ENCODE measurements at regions not wholly inside any gene's neighbourhood (a gene's known extent, or its start where the extent isn't known, plus 50 kb on each side); places are given as distances from the start of the nearest gene placed in this dataset.

GRCh38 chr5:178808886-178809285, 50.9 kb upstream of the ZNF354B start:
- H3K27me3 ChIP-seq: peaks cover 18% of the 10 kb centered on the region
- no peaks in the 10 kb centered on the region for H3K4me1 ChIP-seq
- no peak for ATAC-seq
- no peak for TF ChIP-seq POLR2A (IDR thresholded peaks at IDR 0.05)
- TF ChIP-seq POLR2AphosphoS5 (IDR thresholded peaks at IDR 0.05): no peak
- TF ChIP-seq, protein P1, sequence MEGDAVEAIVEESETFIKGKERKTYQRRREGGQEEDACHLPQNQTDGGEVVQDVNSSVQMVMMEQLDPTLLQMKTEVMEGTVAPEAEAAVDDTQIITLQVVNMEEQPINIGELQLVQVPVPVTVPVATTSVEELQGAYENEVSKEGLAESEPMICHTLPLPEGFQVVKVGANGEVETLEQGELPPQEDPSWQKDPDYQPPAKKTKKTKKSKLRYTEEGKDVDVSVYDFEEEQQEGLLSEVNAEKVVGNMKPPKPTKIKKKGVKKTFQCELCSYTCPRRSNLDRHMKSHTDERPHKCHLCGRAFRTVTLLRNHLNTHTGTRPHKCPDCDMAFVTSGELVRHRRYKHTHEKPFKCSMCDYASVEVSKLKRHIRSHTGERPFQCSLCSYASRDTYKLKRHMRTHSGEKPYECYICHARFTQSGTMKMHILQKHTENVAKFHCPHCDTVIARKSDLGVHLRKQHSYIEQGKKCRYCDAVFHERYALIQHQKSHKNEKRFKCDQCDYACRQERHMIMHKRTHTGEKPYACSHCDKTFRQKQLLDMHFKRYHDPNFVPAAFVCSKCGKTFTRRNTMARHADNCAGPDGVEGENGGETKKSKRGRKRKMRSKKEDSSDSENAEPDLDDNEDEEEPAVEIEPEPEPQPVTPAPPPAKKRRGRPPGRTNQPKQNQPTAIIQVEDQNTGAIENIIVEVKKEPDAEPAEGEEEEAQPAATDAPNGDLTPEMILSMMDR (IDR thresholded peaks at IDR 0.05): no peak
- no peaks in the 10 kb centered on the region for H3K9me3 ChIP-seq
- 53 to 64% methylated on average over 4 to 5 of the region's 5 CpGs for WGBS, 2 donors (ENCODE audit: low coverage in 1 of 2)
- no peak overlapping the region for H3K27ac ChIP-seq
- H3K4me3 ChIP-seq: no peak overlapping the region
- H3K36me3 ChIP-seq: no peaks in the 10 kb centered on the region

DNA sequence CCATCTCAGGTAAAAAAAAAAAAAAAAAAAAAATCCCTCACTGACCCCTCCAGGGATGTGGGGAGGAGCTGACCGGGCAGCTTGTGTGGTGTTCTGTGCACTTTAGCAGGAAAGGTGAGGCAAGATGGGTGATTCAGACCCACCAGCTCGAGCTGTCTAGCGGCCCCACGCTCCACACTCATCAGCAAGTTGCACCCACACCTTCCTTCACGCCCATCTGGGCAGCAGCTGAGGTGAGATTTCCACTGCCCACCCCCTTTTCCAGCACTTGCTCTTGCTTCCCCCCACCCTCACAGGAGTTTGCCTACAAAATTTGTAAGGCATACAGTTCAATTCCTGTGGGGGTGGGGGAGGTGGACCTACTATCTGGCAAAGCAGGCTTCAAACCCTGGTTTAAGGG, 58.7 kb upstream of the ZNF354B start:
- Histone ChIP-seq H3K9me3 (no peaks in the 10 kb centered on the region), H3K27ac (no peak overlapping the region), H3K4me3 (no peak overlapping the region), H3K27me3 (peaks cover 21% of the 10 kb centered on the region), H3K4me1 (no peaks in the 10 kb centered on the region), H3K36me3 (no peaks in the 10 kb centered on the region)
- ATAC-seq: no peak
- WGBS, 2 donors (ENCODE audit: low coverage in 1 of 2): 72 to 78% methylated on average over 3 to 4 of the region's 5 CpGs
- TF ChIP-seq POLR2AphosphoS5 (IDR thresholded peaks at IDR 0.05) (no peak), EP300 (IDR thresholded peaks at IDR 0.05) (no peak), POLR2A (IDR thresholded peaks at IDR 0.05) (no peak)
- TF ChIP-seq, protein P1 (IDR thresholded peaks at IDR 0.05): no peak

- Histone ChIP-seq H3K9me3 (no peaks in the 10 kb centered on the region), H3K27me3 (peaks cover 25% of the 10 kb centered on the region), H3K4me1 (no peaks in the 10 kb centered on the region), H3K4me3 (no peak overlapping the region), H3K36me3 (no peaks in the 10 kb centered on the region), H3K27ac (no peak overlapping the region)
- no peak for ATAC-seq
- 67 to 68% methylated on average over 4 to 10 of the region's 19 CpGs for WGBS, 2 donors (ENCODE audit: low coverage in 1 of 2)
- TF ChIP-seq, protein P1 (IDR thresholded peaks at IDR 0.05): no peak
- no peak for TF ChIP-seq POLR2A (IDR thresholded peaks at IDR 0.05)
These were observed 62.0 kb upstream of the ZNF354B start for GRCh38 chr5:178797546-178798440.

DNA sequence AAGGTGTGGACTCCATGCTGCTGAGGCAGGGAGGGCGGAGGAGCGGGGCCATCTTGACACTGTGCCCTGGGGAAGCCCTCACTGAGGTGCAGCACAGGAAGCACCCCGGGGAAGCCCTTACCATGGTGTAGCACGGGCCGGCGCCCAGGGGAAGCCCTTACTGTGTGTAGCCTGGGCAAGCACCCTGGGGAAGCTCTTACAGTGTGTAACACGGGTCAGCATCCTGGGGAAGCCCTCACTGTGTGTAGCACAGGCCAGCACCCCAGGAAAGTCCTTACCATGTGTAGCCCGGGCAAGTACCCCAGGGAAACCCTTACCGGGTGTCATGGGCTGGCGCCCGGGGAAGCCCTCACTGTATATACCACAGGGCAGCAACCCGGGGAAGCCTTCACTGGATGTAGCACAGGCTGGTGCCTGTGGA, 62.6 kb upstream of the ZNF354B start:
- Histone ChIP-seq H3K4me1 (no peaks in the 10 kb centered on the region), H3K27ac (no peak overlapping the region), H3K9me3 (no peaks in the 10 kb centered on the region), H3K4me3 (no peak overlapping the region), H3K36me3 (no peaks in the 10 kb centered on the region), H3K27me3 (peaks cover 25% of the 10 kb centered on the region)
- TF ChIP-seq POLR2AphosphoS5 (IDR thresholded peaks at IDR 0.05): no peak
- TF ChIP-seq, protein P1 (IDR thresholded peaks at IDR 0.05): no peak
- no peak for TF ChIP-seq EP300 (IDR thresholded peaks at IDR 0.05)
- TF ChIP-seq POLR2A (IDR thresholded peaks at IDR 0.05): no peak
- no peak for ATAC-seq
- WGBS, 2 donors (ENCODE audit: low coverage in 1 of 2): no CpG with 5 or more reads among the region's 12 CpGs
